Liver (tissue), 3 donors: ENCODE measurements at regions not wholly inside any gene's neighbourhood (a gene's known extent, or its start where the extent isn't known, plus 50 kb on each side); places are given as distances from the start of the nearest gene placed in this dataset.

ENCODE experiments used
- RXRA ChIP-seq, 2 donors: IDR thresholded peaks; 2 replicates each; pipeline ENCODE4 v1.6.1; 2017 to 2018; ENCODE audit warnings: antibody characterized with exemption in 2 of 2, mild to moderate bottlenecking in 1 of 2
- SP1 ChIP-seq: IDR thresholded peaks from 2 replicates; pipeline ENCODE4 v1.6.1; 2018; ENCODE audit warnings: antibody characterized with exemption, mild to moderate bottlenecking
- TAF1 ChIP-seq: conservative IDR thresholded peaks from 2 replicates; pipeline ENCODE4 v1.6.1; 2016; ENCODE audit warnings: antibody characterized with exemption, mild to moderate bottlenecking
- TF ChIP-seq, protein P1 (sequence below): IDR thresholded peaks from 2 replicates; pipeline ENCODE4 v1.6.1; 2016; ENCODE audit warnings: antibody characterized with exemption, mild to moderate bottlenecking
- TF ChIP-seq, protein P2 (sequence below): fragments of 150-350 bp; IDR thresholded peaks from 2 replicates; pipeline ENCODE4 v1.5.1; 2017; ENCODE audit warnings: improper control_type of control experiment, low read depth, low read length; ENCODE audit not compliant: missing input control
- donor health status: healthy.
- donor health status: healthy.

DNA sequence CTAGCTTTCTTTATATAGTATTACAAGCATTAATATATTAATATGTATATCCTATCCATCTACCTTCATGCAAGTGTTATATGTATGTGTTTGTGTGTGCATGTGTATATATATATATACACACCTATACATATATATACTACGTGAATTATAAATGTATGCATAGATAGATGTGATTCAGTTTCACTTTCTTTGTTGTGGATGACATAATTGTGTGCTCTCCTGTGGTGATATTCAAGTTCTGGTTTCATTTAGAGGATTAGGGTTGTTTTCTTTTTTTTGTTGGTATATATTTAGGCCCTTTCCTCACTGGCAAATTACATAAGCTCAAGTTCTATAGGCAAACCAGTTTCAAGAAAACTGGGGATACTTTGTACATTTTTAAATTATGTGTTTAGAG lies 225.7 kb upstream of the FANCL start:
- TF ChIP-seq, protein P1, sequence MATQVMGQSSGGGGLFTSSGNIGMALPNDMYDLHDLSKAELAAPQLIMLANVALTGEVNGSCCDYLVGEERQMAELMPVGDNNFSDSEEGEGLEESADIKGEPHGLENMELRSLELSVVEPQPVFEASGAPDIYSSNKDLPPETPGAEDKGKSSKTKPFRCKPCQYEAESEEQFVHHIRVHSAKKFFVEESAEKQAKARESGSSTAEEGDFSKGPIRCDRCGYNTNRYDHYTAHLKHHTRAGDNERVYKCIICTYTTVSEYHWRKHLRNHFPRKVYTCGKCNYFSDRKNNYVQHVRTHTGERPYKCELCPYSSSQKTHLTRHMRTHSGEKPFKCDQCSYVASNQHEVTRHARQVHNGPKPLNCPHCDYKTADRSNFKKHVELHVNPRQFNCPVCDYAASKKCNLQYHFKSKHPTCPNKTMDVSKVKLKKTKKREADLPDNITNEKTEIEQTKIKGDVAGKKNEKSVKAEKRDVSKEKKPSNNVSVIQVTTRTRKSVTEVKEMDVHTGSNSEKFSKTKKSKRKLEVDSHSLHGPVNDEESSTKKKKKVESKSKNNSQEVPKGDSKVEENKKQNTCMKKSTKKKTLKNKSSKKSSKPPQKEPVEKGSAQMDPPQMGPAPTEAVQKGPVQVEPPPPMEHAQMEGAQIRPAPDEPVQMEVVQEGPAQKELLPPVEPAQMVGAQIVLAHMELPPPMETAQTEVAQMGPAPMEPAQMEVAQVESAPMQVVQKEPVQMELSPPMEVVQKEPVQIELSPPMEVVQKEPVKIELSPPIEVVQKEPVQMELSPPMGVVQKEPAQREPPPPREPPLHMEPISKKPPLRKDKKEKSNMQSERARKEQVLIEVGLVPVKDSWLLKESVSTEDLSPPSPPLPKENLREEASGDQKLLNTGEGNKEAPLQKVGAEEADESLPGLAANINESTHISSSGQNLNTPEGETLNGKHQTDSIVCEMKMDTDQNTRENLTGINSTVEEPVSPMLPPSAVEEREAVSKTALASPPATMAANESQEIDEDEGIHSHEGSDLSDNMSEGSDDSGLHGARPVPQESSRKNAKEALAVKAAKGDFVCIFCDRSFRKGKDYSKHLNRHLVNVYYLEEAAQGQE, result no peak
- TF ChIP-seq RXRA (IDR thresholded peaks at IDR 0.05) (no peak), TAF1 (no peak), SP1 (no peak)
- TF ChIP-seq, protein P2, sequence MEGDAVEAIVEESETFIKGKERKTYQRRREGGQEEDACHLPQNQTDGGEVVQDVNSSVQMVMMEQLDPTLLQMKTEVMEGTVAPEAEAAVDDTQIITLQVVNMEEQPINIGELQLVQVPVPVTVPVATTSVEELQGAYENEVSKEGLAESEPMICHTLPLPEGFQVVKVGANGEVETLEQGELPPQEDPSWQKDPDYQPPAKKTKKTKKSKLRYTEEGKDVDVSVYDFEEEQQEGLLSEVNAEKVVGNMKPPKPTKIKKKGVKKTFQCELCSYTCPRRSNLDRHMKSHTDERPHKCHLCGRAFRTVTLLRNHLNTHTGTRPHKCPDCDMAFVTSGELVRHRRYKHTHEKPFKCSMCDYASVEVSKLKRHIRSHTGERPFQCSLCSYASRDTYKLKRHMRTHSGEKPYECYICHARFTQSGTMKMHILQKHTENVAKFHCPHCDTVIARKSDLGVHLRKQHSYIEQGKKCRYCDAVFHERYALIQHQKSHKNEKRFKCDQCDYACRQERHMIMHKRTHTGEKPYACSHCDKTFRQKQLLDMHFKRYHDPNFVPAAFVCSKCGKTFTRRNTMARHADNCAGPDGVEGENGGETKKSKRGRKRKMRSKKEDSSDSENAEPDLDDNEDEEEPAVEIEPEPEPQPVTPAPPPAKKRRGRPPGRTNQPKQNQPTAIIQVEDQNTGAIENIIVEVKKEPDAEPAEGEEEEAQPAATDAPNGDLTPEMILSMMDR, result no peak
